ENCODE measurements at regions not wholly inside any gene's neighbourhood (a gene's known extent, or its start where the extent isn't known, plus 50 kb on each side); places are given as distances from the start of the nearest gene placed in this dataset.

GRCh38 chr12:68453876-68454275, 121.7 kb upstream of the MDM1 start:
- no peak for DNase-seq (ENCODE audit: low read depth in 1 of 2, low spot score in 1 of 2)
- H3K27me3 ChIP-seq (ENCODE audit: insufficient read depth, poor library complexity, severe bottlenecking) = no peaks in the 10 kb centered on the region
- TF ChIP-seq GABPA (IDR thresholded peaks at IDR 0.05; ENCODE audit: low read depth) = no peak
- no peak for TF ChIP-seq SPI1 (IDR thresholded peaks at IDR 0.05; ENCODE audit: borderline replicate concordance, low read depth)
- TF ChIP-seq REST (IDR thresholded peaks at IDR 0.05; ENCODE audit: insufficient replicate concordance, low read depth) = no peak
- TF ChIP-seq CTCF (IDR thresholded peaks at IDR 0.05; ENCODE audit: insufficient read depth, low read length) = no peak
- TF ChIP-seq POLR2AphosphoS5 (IDR thresholded peaks at IDR 0.05; ENCODE audit: low read depth) = no peak
- H3K27ac ChIP-seq (replicated peaks) = no peak overlapping the region
- H3K4me3 ChIP-seq (replicated peaks; ENCODE audit: insufficient read depth, low read length) = no peak overlapping the region

- Histone ChIP-seq H3K4me3 (replicated peaks; ENCODE audit: insufficient read depth, low read length) (no peak overlapping the region), H3K27ac (replicated peaks) (no peak overlapping the region), H3K27me3 (ENCODE audit: insufficient read depth, poor library complexity, severe bottlenecking) (no peaks in the 10 kb centered on the region)
- DNase-seq (ENCODE audit: low read depth in 1 of 2, low spot score in 1 of 2) = no peak
- TF ChIP-seq GABPA (IDR thresholded peaks at IDR 0.05; ENCODE audit: low read depth) (no peak), CTCF (IDR thresholded peaks at IDR 0.05; ENCODE audit: insufficient read depth, low read length) (no peak), SPI1 (IDR thresholded peaks at IDR 0.05; ENCODE audit: borderline replicate concordance, low read depth) (no peak), REST (IDR thresholded peaks at IDR 0.05; ENCODE audit: insufficient replicate concordance, low read depth) (no peak), POLR2AphosphoS5 (IDR thresholded peaks at IDR 0.05; ENCODE audit: low read depth) (no peak)
These were observed 122.7 kb upstream of the MDM1 start for GRCh38 chr12:68454892-68455291.

- no peak overlapping the region for H3K4me3 ChIP-seq (replicated peaks; ENCODE audit: insufficient read depth, low read length)
- DNase-seq (ENCODE audit: low read depth in 1 of 2, low spot score in 1 of 2) = peak; percentile 16 to 39
These were observed 123.7 kb upstream of the MDM1 start for GRCh38 chr12:68455691-68456345.

More at GRCh38 chr12:68455691-68456345, 123.7 kb upstream of the MDM1 start:
- Histone ChIP-seq H3K27me3 (ENCODE audit: insufficient read depth, poor library complexity, severe bottlenecking) (no peaks in the 10 kb centered on the region), H3K27ac (replicated peaks) (peak overlapping the region; percentile 29; the same call in 1 of the 2 replicates)
- TF ChIP-seq CTCF (IDR thresholded peaks at IDR 0.05; ENCODE audit: insufficient read depth, low read length) = no peak
- peak; percentile 62 for TF ChIP-seq GABPA (IDR thresholded peaks at IDR 0.05; ENCODE audit: low read depth)
- no peak for TF ChIP-seq POLR2AphosphoS5 (IDR thresholded peaks at IDR 0.05; ENCODE audit: low read depth)
- TF ChIP-seq REST (IDR thresholded peaks at IDR 0.05; ENCODE audit: insufficient replicate concordance, low read depth) = no peak
- TF ChIP-seq SPI1 (IDR thresholded peaks at IDR 0.05; ENCODE audit: borderline replicate concordance, low read depth) = no peak
